CD4-positive, alpha-beta T cell treated with Interleukin-2 at 100 ng/mL for 4 hours (primary cell): ENCODE measurements at regions not wholly inside any gene's neighbourhood (a gene's known extent, or its start where the extent isn't known, plus 50 kb on each side); places are given as distances from the start of the nearest gene placed in this dataset.

Experiments
- DNase-seq: peaks from one replicate; pipeline ENCODE4 v3.0.0-alpha.2; 2020; ENCODE audit warnings: low spot score

DNA sequence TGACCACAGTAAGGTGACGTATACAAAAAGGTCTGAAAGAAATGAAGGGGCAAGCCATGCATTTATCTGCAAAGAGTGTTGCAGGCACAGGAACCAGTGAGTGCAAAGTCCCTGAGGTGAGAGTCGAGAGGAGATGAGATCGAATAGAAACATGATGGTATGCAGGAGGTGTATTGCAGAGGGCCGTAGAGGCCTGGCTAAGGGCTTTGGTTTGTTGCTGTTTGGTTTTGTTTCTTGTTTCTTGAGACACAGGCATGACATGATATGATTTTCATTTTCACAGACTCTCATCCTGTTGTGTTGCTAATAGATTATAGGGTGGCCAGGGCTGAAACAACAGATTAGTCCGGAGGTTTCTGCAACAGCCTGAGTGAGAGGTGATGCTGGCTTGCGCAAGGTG, 80.4 kb downstream of the HSPH1 start:
- DNase-seq: no peak

DNA sequence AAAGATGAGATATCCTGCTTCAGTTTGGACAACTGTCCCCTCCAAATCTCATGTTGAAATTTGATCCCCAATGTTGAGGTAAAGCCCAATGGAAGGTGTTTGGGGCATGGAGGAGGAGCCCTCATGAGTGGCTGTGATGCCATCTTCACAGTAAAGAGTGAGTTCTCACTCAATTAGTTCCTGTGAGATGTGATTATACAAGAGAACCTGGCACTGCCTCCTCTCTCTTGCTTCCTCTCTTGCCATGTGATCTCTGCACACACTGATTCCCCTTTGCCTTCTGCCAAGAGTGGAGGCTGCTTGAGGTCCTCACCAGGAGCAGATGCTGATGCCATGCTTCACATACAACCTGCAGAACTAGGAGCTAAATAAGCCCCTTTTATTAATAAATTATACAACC, 86.9 kb downstream of the HSPH1 start:
- DNase-seq: no peak

DNA sequence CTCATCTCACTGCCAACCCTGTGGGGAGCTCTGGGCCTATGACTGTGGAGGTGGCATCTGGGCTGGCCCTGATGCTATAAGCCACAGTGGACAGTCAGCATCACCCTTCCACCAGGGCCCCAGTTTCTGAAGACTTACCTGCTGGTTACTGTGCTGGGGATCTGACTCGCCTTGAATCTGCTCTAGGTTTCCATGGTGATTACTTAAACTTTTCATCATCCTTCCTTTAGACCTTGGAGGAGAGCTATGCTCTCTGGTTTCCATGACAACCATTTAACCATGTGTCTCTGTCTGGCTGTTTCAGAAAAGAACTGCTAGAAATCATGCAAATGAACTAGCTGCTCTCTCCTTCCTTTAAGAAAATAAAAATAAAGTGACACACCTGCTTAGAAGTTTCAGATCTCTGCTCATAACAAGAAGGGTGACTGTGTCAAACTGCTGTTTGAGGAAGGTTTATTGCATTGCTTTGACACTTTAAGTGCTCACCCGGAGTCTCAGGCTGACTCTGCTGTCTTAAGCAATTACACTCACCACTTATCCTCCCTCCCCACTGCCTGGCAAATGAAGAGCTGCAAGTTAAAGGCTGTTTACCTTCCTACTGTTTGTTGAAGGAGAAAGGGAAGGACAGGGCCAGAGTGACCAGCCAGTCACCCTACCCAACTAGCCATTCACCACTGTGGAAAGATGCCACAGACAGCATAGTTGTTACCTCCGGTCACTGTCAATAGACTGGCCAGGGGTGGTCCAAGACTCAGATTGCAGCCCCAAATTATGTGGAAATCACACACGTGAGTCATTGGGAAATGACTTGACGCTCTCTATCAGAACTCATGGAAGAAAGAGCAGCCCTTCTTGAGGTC, 87.6 kb downstream of the HSPH1 start:
- peak; percentile 13 for DNase-seq

DNA sequence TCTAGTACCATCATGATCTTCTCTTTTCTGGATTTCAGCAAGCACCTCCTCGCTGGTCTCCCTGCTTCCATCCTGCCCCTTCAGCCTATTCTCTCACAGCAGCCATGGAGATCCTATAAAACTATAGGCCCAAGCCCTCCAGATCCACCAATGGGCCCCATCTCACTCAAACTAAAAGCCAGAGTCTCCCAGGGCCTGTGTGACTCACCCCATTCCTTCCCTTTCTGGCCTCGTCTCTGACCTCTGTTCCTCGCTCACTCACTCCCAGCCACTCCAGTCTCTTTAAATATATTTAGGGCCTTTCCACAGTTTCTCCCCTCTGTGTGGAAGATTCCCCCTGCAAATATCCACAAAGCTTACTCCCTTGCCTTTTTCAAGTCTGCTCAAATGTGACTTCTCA, 89.7 kb downstream of the HSPH1 start:
- DNase-seq: no peak

DNA sequence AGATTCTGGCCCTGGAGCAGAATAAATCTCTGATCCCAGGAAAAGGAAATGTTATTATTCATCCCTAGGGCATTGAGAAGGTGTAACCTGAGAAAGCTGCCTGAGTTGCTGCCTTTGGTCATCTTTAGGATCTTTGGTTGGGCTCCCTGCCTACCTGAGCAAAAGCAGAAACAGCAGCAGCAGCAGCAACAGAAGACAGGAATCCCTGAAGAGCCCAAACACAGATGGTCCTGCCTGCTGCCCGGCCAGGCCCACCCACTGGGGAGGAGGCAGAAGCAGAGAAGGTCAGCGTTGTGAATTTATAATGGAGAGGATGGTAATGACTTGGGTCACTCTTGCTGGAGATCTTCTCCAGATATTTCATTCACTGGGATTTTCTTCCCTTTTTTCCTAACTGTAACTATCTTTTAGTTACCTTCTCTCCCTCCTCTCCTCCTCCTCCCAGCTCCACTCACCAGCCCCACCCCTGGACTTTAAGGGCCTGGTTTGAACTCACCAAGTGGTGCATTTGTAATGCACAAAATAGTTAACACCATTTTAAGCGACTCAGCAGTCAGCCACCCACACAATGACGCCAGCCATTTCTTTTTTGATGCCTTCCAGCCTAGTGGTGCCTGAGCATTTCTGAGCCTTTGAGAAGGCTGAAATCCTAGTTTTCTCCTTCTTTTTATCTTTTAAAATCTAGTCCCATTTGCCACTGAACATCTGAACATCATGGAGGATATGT, 91.7 kb downstream of the HSPH1 start:
- DNase-seq: no peak

DNA sequence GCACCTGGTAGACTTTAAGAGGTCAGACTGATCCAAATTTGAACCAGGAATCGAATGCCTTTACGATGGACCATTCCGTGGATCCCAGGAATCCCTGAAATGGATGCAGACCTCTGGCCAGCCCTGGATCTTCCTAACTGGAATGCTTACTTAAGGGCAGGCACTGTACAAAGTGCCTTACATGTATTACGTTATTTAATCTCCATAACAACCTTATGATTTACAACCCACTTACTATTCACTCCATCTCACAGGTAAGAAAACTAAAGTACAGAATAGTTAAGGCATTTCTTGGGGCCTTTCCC, 93.6 kb downstream of the HSPH1 start:
- DNase-seq: no peak

- no peak for DNase-seq
Measured at GRCh38 chr13:31067416-31068118, 94.1 kb downstream of the HSPH1 start.

DNA sequence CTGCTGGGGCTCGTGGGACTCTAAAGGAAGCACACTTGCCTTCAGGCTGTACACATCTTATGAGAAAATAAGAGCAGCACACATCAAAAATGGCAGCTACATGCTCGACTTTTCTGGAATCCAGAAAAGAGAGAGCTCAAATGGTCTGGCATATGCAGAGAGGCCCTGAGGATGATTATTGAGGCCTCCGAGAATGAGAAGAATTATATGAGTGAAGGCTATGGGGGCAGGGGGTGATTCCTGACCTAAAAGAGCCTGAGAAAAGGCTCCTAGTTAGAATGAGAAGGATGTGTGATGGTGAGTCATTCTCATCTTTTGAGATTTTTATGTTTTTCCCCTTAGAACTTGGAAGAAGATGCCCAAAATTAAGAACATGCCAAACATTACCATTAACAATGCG, 97.1 kb downstream of the HSPH1 start:
- no peak for DNase-seq

DNA sequence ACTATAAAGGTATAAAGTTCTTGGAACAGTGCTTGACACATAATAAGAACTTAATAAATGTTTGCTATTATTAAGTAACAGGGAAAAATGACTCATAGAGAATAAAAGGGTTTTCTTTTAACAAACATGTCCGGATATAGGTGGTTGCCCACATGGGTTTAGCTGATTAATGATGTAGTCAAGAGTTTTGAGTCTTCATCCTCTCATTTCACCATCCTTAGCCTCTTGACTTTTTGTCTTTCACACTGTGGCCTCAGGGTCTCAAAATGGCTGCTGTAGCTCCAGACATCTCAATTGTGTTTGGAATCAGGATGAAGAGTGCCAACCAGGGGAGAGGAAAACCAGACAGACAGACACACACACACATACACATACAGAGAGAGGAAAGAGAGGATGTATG, 97.9 kb downstream of the HSPH1 start:
- no peak for DNase-seq

GRCh38 chr13:31060655-31061054, 101.0 kb downstream of the HSPH1 start:
- no peak for DNase-seq

DNA sequence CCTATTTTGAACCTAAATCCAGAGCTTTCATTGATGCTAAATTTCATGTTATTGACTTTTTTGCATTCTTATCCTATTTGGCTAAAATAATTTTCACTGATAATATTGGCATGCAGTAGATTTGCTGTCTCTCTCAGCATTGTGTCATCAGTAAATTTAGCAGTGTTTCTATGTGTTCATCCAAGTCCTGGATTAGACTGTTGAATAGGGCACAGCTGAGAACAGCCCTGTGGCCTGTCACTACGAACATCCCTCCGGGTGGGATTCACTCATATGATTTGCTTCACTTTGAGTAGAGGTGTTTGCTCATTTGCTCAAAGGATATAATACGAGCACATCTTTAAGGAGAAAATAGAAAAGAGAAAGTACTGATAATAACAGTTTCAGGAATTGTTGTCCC, 101.5 kb downstream of the HSPH1 start:
- DNase-seq: no peak

DNA sequence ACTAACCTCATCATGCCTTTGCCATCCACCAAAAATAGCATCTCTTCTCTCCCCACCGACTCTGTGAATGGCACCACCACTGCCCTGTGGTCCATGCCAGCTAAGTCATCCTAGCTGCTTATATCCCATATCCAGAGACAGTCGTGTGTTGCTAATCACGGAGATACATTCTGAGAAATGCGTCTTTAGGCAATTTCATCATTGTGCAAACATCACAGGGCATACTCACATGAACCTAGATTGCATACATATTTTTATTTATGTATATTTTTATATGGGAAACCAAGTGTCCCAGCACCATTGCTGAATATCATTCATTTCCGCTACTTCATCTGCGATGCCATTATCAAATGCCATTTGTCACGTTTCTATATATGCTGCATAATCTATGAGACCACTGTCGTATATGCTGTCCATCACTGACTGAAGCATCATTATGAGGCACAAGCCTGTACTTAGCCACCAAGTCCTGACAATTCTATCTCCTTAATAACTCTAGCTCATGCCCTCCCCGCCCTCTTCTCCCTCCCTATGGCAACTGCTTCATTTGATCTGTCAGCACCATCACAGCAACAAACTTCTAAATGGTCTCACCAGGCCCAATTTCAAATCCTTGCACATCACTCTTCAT, 104.2 kb downstream of the HSPH1 start:
- DNase-seq: no peak

DNA sequence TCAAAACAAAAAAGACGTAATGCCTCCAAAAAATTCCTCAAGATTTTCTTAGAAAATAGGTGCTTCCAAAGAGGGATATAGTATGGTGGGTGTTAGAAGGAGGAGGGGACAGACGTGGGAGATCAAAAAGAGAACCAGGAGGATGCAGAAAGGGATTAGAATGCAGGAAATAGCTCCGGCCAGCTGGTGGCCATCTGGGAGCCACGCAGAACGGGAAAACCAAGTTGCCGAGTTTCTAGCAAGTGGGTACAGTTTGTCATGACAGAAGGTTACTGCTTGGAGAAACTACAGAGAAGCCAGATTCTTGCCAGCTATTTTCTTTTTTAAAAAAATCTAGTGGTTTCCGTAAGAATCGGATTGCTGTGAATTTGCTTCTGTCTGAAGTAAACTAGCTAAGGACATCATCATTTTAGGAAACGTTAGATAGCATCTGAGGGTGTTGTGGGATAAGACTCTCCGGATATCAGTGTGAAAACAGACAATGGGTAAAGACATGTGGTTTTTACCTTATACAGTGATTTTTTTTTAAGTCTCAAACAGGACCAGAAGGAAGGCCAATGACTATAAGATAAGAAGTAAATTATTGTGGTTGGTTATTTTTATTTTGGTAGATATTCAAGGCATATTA, 104.9 kb downstream of the HSPH1 start:
- no peak for DNase-seq

GRCh38 chr13:31055589-31055988, 106.1 kb downstream of the HSPH1 start:
- DNase-seq: no peak

DNA sequence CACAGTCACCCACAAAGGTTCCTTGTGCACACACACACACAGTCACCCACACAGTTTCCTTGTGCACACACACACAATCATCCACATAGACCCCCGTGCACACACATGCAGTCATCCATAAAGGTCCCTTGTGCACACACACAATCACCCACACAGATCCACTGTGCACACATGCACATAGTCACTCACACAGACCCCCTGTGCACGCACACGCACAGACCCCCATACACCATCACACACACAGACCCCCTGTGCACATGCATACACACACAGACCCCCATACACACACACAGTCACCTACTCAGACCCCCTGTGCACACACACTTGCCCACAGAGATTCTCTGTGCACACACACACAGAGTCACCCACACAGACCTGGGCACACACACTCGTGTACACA, 107.1 kb downstream of the HSPH1 start:
- DNase-seq: no peak

GRCh38 chr13:31053896-31054295, 107.8 kb downstream of the HSPH1 start:
- no peak for DNase-seq

DNA sequence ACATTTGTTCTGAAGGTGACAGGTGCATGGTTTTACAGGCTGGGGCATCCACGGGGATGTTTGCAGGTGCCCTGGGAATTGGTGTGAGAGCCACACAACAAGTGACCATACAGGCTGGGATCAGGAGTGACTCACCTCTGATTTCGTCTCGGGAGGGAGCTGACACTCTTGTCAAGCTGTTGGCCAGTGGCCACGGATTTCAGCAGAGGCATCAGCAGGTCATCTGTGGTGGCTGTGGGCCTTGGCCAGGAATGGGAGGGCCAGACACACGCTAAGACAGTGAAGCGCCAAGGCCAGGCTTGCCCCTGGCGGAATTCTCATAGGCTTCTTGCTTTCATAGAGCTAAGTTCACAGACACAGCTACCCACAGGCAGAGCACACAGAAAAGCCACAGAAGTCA, 108.6 kb downstream of the HSPH1 start:
- no peak for DNase-seq

GRCh38 chr13:31052478-31052877, 109.2 kb downstream of the HSPH1 start:
- DNase-seq: no peak

GRCh38 chr13:31051999-31052398, 109.7 kb downstream of the HSPH1 start:
- DNase-seq: no peak

DNA sequence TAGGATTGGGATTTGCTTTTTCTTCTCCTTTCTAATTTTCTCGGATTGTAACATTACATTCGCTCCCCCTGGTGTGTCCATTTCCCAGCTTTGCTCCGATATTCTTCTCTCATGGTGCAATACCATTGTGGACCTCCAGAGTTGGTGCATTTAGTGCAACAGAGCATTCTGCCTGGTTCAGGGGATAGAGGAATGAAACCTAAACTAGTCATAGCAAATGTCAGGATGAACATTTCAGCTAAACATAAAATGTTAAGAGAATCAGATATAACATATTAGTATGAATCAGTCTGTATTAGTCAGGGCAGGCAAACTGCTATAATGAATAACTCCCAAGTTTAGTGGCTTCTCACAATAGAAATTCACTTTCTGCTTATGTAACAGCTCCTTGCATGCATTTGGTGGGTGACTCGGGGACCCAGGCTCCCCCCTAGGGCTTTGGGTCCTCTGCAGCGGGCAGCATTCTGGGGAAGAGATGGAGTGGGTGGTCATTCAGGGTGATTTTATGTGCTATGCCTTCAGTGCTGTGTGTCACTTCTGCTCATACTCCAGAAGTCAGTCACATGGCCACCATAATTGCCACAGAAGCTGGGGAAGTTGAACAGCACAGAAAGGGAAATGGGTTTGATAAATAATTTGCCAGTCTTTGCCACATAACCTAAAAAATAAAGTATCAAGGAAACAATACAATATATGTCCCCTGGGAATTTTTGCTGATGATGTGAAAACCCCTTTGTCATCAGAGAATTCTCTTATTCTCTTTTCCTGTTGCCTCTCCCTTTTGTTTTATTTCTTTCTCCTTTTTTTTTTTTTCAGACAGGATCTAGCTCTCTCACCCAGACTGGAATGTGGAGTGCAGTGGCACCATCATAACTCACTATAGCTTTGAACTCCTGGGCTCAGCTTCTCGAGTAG, 111.0 kb downstream of the HSPH1 start:
- DNase-seq: no peak

DNA sequence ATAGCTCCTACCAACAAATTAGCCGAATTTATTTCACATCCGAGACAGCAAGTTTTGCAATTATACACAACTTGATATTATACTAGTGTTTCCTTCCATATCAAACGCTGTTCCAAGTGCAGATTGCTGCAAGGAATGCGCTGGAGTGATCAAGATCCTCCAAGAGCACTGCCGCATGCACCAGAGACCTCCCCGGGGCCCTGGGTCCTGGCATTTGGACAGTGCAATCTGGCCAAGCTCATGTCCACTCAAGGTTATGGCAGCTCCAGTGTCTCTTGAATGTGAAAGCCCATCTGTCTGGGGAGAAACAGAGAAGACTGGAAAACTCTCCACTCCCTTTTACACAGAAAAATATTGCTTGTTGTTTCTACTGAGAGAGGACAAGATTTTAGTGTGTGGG, 111.9 kb downstream of the HSPH1 start:
- no peak for DNase-seq
